ENCODE measurements at regions not wholly inside any gene's neighbourhood (a gene's known extent, or its start where the extent isn't known, plus 50 kb on each side); places are given as distances from the start of the nearest gene placed in this dataset.
A peak's percentile ranks its signal among the peaks of the same experiment; 100 is the strongest.

DNA sequence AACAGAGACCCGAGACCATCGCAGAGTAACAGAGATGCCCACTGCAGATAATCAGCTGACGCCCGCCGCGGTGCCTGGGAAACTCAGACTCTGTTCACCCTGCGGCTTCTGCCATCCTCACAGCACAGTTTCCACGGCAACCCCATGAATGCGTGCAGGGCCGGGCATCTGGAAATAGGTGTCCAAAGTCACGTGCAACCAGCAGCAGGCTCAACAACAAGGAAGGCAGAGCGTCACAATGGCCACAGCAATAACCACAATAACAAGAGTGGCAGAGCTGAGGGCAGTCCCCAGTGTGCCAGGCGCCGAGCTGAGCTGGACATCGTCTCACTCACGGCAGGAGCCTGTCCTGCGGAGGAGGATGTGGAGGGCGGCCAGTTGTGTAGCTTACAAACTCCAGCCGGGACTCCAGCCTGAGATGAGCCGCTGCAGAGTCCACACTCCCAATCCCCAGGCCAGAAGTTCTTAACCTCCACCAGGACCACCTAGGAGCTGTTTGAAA lies 102.0 kb downstream of the CRYAA start:
- H3K9me3 ChIP-seq, result no peaks in the 10 kb centered on the region
- H3K4me1 ChIP-seq, result peaks cover 0 to 5% (median 0%) of the 10 kb centered on the region in 12 donors
- 77 to 85% (median 83%) methylated on average over 19 to 20 of the region's 20 CpGs for WGBS, 4 donors
- H3K4me3 ChIP-seq, result no peak overlapping the region
- H3K27ac ChIP-seq, result no peak overlapping the region
- DNase-seq, result peak in 3 of 5 donors; percentile 11 to 67 (median 18)
- TF ChIP-seq POLR2A (IDR thresholded peaks at IDR 0.05), result no peak
- TF ChIP-seq, protein P1, sequence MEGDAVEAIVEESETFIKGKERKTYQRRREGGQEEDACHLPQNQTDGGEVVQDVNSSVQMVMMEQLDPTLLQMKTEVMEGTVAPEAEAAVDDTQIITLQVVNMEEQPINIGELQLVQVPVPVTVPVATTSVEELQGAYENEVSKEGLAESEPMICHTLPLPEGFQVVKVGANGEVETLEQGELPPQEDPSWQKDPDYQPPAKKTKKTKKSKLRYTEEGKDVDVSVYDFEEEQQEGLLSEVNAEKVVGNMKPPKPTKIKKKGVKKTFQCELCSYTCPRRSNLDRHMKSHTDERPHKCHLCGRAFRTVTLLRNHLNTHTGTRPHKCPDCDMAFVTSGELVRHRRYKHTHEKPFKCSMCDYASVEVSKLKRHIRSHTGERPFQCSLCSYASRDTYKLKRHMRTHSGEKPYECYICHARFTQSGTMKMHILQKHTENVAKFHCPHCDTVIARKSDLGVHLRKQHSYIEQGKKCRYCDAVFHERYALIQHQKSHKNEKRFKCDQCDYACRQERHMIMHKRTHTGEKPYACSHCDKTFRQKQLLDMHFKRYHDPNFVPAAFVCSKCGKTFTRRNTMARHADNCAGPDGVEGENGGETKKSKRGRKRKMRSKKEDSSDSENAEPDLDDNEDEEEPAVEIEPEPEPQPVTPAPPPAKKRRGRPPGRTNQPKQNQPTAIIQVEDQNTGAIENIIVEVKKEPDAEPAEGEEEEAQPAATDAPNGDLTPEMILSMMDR (IDR thresholded peaks at IDR 0.05), result no peak
- no peak for ATAC-seq
- intact Hi-C loops (cut with DNase I), result no loop called here
- peaks cover 0 to 10% (median 0%) of the 10 kb centered on the region in 9 donors for H3K27me3 ChIP-seq
- no peaks in the 10 kb centered on the region for H3K36me3 ChIP-seq

DNA sequence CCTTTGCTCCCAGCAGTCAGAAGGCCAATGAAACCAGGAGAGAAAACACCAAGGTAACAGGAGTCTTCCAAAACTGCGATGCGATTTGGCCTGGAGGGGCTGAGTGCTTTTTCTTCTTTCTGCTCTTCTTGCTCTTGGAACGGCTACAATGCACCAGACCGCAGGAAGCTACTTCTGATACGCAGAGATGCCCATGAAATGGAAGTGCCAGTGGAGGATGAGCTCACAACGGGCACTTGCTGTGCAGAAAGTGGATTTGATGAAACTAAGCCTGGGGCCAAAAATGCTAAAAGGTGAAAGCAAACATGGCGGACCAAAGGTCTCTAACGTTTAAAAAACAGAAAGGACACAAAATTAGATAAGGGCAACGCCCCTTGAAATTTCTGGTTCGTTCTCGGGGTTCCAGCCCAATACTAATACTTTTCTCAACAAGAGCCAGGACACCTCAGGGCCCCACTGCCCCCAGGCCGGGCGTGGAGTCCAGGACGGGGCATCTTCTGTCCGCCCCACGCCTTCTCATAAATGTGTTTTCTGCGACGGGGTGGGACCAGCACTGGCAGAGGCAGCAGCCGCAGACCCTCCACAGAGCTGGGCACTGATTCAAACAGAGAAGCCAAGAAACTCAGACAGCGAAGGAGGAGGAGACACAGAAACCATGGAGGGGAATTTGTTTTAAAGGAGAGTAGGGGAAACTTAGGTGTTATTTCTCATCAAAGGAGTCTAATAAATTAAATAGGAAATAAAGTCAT lies 101.3 kb downstream of the CRYAA start:
- ATAC-seq (no peak), DNase-seq (peak in 2 of 5 donors; percentile 14 to 46)
- Histone ChIP-seq H3K9me3 (no peaks in the 10 kb centered on the region), H3K36me3 (no peaks in the 10 kb centered on the region), H3K27ac (no peak overlapping the region), H3K27me3 (peaks cover 0 to 10% (median 0%) of the 10 kb centered on the region in 9 donors), H3K4me1 (peaks cover 0 to 5% (median 0%) of the 10 kb centered on the region in 12 donors), H3K4me3 (no peak overlapping the region)
- TF ChIP-seq, protein P1 (IDR thresholded peaks at IDR 0.05), result no peak
- no peak for TF ChIP-seq POLR2A (IDR thresholded peaks at IDR 0.05)
- intact Hi-C loops (cut with DNase I), result no loop called here
- WGBS, 4 donors, result 88 to 94% (median 90%) methylated on average over 20 of the region's 20 CpGs

GRCh38 chr21:43269440-43269839 lies 100.6 kb downstream of the CRYAA start:
- no peak for ATAC-seq
- peaks cover 0 to 4% (median 0%) of the 10 kb centered on the region in 9 donors for H3K27me3 ChIP-seq

DNA sequence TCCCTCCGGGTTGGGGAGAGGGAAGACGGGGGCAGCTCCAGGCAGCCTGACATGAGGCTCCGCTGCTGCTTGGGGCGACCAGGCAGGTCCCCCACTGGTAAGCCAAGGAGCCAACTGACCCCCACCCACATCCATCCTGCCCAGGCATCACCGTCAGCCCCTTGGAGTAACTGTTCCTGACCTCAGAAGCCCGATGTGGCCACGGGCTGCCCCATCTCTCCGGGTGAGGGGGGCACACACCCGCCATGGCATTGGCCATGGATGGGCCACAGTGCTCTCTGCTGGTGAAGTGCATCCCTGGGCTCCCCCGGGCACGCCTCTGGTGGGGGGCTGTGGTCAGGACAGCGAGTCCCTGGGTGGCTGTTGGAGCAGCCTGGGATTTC lies 100.0 kb downstream of the CRYAA start:
- H3K4me1 ChIP-seq, result peaks cover 0 to 5% (median 0%) of the 10 kb centered on the region in 12 donors
- no peak overlapping the region for H3K4me3 ChIP-seq
- no peak overlapping the region for H3K27ac ChIP-seq
- H3K36me3 ChIP-seq, result no peaks in the 10 kb centered on the region
- ATAC-seq, result no peak
- 81 to 90% (median 83%) methylated on average over 8 to 12 of the region's 12 CpGs for WGBS, 4 donors
- H3K27me3 ChIP-seq, result peaks cover 0 to 2% (median 0%) of the 10 kb centered on the region in 9 donors
- TF ChIP-seq, protein P1 (IDR thresholded peaks at IDR 0.05), result no peak
- TF ChIP-seq POLR2A (IDR thresholded peaks at IDR 0.05), result no peak
- intact Hi-C loops (cut with DNase I), result no loop called here
- H3K9me3 ChIP-seq, result no peaks in the 10 kb centered on the region
- DNase-seq, result peak in 3 of 5 donors; percentile 14 to 47 (median 20)

More at GRCh38 chr21:43269440-43269839, 100.6 kb downstream of the CRYAA start:
- intact Hi-C loops (cut with DNase I), result no loop called here
- WGBS, 4 donors, result 70 to 77% (median 72%) methylated on average over 5 to 10 of the region's 10 CpGs
- no peak overlapping the region for H3K4me3 ChIP-seq
- peak in 3 of 5 donors; percentile 8 to 35 (median 13) for DNase-seq
- no peaks in the 10 kb centered on the region for H3K9me3 ChIP-seq
- no peaks in the 10 kb centered on the region for H3K36me3 ChIP-seq
- H3K4me1 ChIP-seq, result peaks cover 0 to 5% (median 0%) of the 10 kb centered on the region in 12 donors
- TF ChIP-seq POLR2A (IDR thresholded peaks at IDR 0.05), result no peak
- TF ChIP-seq, protein P1 (IDR thresholded peaks at IDR 0.05), result peak in 5 of 12 donors; percentile 13 to 30 (median 20)
- H3K27ac ChIP-seq, result no peak overlapping the region
